Right atrium auricular region (tissue), 2 donors: ENCODE measurements at regions not wholly inside any gene's neighbourhood (a gene's known extent, or its start where the extent isn't known, plus 50 kb on each side); places are given as distances from the start of the nearest gene placed in this dataset.

Experiments
- DNase-seq: peaks from one replicate; pipeline ENCODE4 v3.0.0-alpha.2; 2019; ENCODE audit warnings: low spot score
- H3K27ac ChIP-seq, 2 donors: fragments of 200-600 bp; sonication (generic); 1 replicate in 1 of 2; 2 replicates in 1 of 2; pipeline ENCODE4 v1.5.1; 2016 to 2019
- H3K27me3 ChIP-seq, 2 donors: fragments of 200-600 bp; sonication (generic); one replicate each; pipeline versions ENCODE4 v1.5.1 to v1.6.0; 2017 to 2019
- H3K36me3 ChIP-seq: fragments of 200-600 bp; sonication (generic); one replicate; pipeline ENCODE4 v1.5.1; 2016
- H3K4me1 ChIP-seq, 2 donors: fragments of 200-600 bp; sonication (generic); one replicate each; pipeline versions ENCODE4 v1.5.1 to v1.6.0; 2017 to 2019
- H3K4me3 ChIP-seq, 2 donors: fragments of 200-600 bp; sonication (generic); 1 replicate in 1 of 2; 2 replicates in 1 of 2; pipeline ENCODE4 v1.5.1; 2017 to 2019; ENCODE audit warnings: mild to moderate bottlenecking in 1 of 2, moderate library complexity in 1 of 2
- H3K9me3 ChIP-seq, 2 donors: fragments of 200-600 bp; sonication (generic); one replicate each; pipeline ENCODE4 v1.5.1; 2019
- CTCF ChIP-seq, 2 donors: fragments of 200-600 bp; sonication (generic); IDR thresholded peaks; one replicate each; pipeline ENCODE4 v1.5.1; 2019; ENCODE audit warnings: antibody characterized with exemption in 2 of 2

- no peaks in the 10 kb centered on the region for H3K4me1 ChIP-seq
- H3K36me3 ChIP-seq = no peaks in the 10 kb centered on the region
- no peak for TF ChIP-seq CTCF (IDR thresholded peaks at IDR 0.05)
- H3K4me3 ChIP-seq = no peak overlapping the region
- no peak overlapping the region for H3K27ac ChIP-seq
- H3K9me3 ChIP-seq = no peaks in the 10 kb centered on the region
- no peak for DNase-seq
- no peaks in the 10 kb centered on the region for H3K27me3 ChIP-seq
These were observed 162.0 kb upstream of the NEIL3 start for GRCh38 chr4:177147668-177148067.

- Histone ChIP-seq H3K36me3 (no peaks in the 10 kb centered on the region), H3K4me3 (no peak overlapping the region), H3K27ac (no peak overlapping the region), H3K9me3 (no peaks in the 10 kb centered on the region), H3K4me1 (no peaks in the 10 kb centered on the region), H3K27me3 (no peaks in the 10 kb centered on the region)
- TF ChIP-seq CTCF (IDR thresholded peaks at IDR 0.05) = no peak
- no peak for DNase-seq
These were observed 154.2 kb upstream of the NEIL3 start for GRCh38 chr4:177155454-177155853.

- no peak for TF ChIP-seq CTCF (IDR thresholded peaks at IDR 0.05)
- Histone ChIP-seq H3K36me3 (no peaks in the 10 kb centered on the region), H3K9me3 (no peaks in the 10 kb centered on the region), H3K27ac (no peak overlapping the region), H3K4me1 (no peaks in the 10 kb centered on the region), H3K27me3 (no peaks in the 10 kb centered on the region), H3K4me3 (no peak overlapping the region)
- DNase-seq = no peak
These were observed 150.1 kb upstream of the NEIL3 start for GRCh38 chr4:177159600-177159999.

GRCh38 chr4:177161781-177162180 lies 147.9 kb upstream of the NEIL3 start:
- TF ChIP-seq CTCF (IDR thresholded peaks at IDR 0.05) = no peak
- no peak for DNase-seq

GRCh38 chr4:177163532-177163931 lies 146.1 kb upstream of the NEIL3 start:
- no peak for TF ChIP-seq CTCF (IDR thresholded peaks at IDR 0.05)
- no peak for DNase-seq
- Histone ChIP-seq H3K36me3 (no peaks in the 10 kb centered on the region), H3K4me3 (no peak overlapping the region), H3K27ac (no peak overlapping the region), H3K4me1 (no peaks in the 10 kb centered on the region), H3K9me3 (no peaks in the 10 kb centered on the region), H3K27me3 (no peaks in the 10 kb centered on the region)

More at GRCh38 chr4:177161781-177162180, 147.9 kb upstream of the NEIL3 start:
- H3K4me3 ChIP-seq = no peak overlapping the region
- no peak overlapping the region for H3K27ac ChIP-seq
- no peaks in the 10 kb centered on the region for H3K27me3 ChIP-seq
- H3K9me3 ChIP-seq = no peaks in the 10 kb centered on the region
- no peaks in the 10 kb centered on the region for H3K4me1 ChIP-seq
- no peaks in the 10 kb centered on the region for H3K36me3 ChIP-seq

GRCh38 chr4:177171588-177171987 lies 138.1 kb upstream of the NEIL3 start:
- no peak for TF ChIP-seq CTCF (IDR thresholded peaks at IDR 0.05)
- DNase-seq = no peak
- no peak overlapping the region for H3K4me3 ChIP-seq

More at GRCh38 chr4:177171588-177171987, 138.1 kb upstream of the NEIL3 start:
- H3K36me3 ChIP-seq = no peaks in the 10 kb centered on the region
- peaks cover 0 to 5% of the 10 kb centered on the region in 2 donors for H3K9me3 ChIP-seq
- H3K27me3 ChIP-seq = no peaks in the 10 kb centered on the region
- H3K4me1 ChIP-seq = no peaks in the 10 kb centered on the region
- no peak overlapping the region for H3K27ac ChIP-seq
